LoVo (cell line): ENCODE measurements at regions not wholly inside any gene's neighbourhood (a gene's known extent, or its start where the extent isn't known, plus 50 kb on each side); places are given as distances from the start of the nearest gene placed in this dataset.
"Not testable (repeated sequence)": the region's sequence is repeated elsewhere in the genome, so short reads cannot be mapped to it uniquely, and the experiment has no call there.

ENCODE experiments used
- DNase-seq: peaks from one replicate; pipeline ENCODE4 v3.0.0-alpha.2; 2016; ENCODE audit warnings: low spot score

DNA sequence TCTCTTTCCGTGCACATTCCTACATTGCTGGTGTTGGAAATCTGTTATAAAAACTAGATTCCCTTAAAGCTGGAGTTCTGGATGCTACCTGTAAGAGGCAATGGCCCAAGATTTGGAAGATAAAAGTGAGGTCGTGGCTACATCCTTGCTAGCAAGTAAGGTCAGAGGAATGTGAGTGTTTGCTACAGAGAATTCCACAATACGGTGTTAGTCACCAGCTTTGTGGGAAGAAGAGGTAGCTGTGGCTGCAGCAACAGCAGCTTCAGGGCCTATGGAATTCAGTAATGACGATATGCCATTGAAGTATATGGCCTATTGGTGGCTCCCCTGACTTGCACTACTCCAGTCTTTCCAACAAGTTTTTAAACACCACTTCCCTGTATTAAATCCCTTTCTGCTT lies 227.7 kb upstream of the TMEM260 start:
- no peak for DNase-seq

GRCh38 chr14:56352999-56353398 lies 226.6 kb upstream of the TMEM260 start:
- DNase-seq = no peak

GRCh38 chr14:56357428-56357827 lies 222.2 kb upstream of the TMEM260 start:
- no peak for DNase-seq

- DNase-seq = no peak
Observed at GRCh38 chr14:56358275-56358674, 221.3 kb upstream of the TMEM260 start.

DNA sequence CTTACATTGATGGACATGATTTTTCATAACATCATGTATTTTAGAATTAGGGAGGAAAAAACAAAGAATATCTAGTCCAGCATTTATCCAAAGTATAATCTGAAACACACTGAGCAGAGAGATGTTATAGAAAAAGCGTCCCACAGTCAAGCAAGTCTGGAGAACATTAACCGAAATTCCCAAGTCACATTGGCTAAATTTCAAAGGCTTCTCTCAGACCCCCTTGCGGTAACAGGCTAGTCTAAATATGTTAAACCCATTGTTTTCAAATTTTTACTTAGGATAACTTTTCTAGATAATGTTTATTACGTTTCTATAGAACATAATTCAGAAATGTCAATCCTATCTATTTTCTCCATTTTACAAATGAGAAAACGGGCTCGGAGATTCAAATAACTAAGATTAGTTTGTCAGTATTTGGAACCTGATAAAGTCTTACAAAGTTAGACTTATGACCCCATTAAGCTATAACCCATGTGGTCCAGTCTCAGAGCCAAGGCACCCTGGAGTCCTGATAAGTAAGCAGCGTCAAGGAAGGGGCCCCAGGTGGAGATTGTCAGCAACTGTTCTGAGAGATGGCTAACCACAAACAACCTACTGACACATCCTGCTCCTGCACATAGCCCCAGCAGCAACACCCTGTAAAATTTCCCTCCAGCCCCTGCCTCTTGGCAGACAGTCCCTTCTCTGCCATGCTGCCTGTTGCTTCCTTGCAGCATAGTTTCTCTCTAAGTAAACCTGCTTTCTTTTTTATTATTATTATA lies 220.6 kb upstream of the TMEM260 start:
- no peak for DNase-seq

DNA sequence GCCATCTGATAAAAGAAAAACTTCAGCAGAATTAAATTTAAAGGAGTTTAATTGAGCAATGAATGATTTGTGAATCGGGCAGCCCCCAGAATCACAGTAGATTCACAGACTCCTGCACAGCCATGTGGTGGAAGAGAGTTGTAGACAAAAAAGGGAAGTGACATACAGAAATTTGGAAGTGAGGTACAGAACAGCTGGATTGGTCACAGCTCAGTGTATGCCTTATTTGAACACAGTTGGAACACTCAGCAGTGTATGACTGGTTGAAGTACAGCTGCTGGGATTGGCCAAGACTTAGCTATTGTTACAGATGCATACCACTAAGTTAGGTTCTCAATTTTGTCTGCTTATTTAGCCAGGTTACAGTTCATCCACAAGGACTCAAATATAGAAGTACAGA lies 213.9 kb upstream of the TMEM260 start:
- DNase-seq = not testable (repeated sequence)

- DNase-seq = no peak
Observed at GRCh38 chr14:56367416-56367815, 212.2 kb upstream of the TMEM260 start.

DNA sequence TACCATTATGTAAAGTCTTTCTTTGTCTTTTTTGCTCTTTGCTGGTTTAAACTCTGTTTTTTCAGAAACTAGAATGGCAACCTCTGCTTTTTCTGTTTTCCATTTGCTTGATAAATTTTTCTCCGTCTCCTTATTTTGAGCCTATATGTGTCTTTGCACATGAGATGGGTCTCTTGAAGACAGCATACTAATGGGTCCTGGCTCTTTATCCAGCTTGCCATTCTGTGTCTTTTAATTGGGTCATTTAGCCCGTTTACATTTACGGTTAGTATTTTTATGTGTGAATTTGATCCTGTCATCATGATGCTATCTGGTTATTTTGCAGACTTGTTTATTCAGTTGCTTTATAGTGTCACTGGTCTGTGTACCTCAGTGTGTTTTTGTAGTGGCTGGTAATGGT lies 207.9 kb upstream of the TMEM260 start:
- no peak for DNase-seq

DNA sequence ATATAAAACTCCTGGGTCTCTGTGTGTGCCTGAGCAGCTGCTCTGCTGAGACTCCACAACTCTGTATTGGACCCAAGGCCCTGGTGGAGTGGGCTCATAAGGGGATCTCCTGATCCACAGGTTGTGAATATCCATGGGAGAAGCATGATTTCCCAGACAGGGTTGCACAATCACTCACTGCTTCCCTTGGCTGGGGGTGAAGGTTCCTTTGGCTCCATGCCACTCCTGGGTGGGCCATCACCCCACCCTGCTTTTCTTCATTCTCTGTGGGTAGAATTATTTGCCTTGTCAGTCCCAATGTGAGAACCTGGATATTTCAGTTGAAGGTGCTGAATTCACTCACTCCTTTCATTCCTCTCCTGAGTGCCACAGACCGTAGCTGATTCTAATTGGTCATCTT lies 205.2 kb upstream of the TMEM260 start:
- DNase-seq = no peak

GRCh38 chr14:56378046-56378445 lies 201.6 kb upstream of the TMEM260 start:
- DNase-seq = no peak

DNA sequence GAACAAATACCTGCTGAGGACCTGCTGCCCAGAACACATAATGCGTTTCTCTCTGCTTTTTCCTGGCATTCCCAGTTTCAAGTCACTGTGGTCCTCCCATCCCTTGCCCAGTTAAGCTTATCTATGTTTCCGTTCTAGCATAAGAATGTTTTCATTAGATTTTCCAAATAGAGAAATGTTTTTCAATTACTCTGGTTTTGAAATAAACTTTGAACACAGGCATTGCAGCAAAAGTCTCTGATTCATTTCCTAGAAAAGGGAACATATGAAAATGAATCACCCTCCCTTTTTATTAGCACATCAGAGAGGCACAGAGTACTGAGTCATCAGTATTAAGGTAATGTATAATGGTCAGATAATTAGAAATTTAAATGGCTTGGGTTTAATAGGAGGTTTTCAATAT lies 201.1 kb upstream of the TMEM260 start:
- DNase-seq = no peak

DNA sequence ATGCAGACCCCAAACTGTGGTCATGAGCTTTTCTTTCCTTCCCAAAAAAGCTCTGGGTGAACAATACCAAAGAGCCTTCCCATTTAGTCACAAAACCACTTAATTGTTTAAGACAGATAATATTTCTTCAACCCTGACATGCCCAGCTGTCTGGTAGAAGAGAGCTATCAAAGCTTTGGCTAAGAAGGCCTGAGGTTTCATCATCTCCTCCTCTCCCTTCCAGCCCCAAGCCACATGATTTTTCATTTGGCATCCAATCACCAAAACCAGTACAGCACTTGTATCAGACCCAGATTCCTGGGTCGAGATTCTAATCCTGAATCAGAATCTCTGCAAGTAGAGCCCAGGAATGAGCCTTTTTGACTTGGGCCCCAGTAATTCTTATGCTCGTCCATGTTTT lies 199.6 kb upstream of the TMEM260 start:
- DNase-seq = no peak

GRCh38 chr14:56386024-56386423 lies 193.6 kb upstream of the TMEM260 start:
- no peak for DNase-seq

DNA sequence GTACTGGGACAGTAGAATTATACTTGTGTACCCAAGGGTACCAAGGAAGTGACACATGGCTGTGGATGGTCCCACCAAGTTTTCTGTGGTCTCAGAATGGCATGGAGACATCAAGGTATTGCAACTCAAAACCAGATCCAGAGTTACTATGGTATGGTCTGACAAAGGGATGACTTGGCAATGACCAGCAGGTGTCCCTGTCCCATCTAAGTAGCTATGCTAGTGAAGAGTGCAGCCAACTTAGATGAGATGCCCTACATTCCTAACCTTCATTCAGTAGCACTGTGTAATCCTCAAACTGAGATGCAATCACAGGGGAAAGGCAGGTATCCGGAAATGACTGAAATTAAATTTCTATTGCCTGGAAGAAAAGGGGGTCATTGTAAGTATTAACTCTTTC lies 188.7 kb upstream of the TMEM260 start:
- no peak for DNase-seq

DNA sequence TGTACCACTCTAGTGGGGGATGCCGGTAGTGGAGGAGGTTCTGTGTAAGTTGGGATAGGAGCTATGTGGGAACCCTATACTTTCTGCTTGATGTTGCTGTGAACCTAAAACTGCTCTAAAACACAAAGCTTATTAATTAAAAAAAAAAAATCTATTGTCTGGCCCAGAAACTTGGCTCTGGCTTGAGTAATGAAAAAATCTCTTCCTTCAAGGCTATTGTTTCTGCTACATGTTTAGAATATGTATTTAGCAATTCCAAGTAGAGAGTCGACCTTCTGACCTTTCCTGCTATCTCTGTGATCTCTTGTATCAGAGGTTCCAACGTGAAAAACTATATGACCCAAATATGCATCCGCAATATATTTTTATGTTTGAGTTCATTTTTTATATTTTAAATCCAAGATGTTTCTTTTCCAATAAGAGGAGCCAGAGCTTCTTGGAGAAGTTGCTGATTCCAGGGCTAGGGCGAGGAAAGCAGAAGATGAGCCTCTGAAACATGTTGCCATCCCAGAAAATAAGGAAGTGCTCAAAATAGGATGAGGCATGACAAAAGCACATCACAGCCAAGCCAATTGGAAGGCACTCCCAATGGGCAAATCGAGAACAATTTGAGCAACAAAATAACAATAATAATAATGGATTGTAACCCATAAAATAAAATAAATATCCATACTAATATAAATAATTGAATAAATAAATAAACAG lies 184.6 kb upstream of the TMEM260 start:
- DNase-seq = no peak

DNA sequence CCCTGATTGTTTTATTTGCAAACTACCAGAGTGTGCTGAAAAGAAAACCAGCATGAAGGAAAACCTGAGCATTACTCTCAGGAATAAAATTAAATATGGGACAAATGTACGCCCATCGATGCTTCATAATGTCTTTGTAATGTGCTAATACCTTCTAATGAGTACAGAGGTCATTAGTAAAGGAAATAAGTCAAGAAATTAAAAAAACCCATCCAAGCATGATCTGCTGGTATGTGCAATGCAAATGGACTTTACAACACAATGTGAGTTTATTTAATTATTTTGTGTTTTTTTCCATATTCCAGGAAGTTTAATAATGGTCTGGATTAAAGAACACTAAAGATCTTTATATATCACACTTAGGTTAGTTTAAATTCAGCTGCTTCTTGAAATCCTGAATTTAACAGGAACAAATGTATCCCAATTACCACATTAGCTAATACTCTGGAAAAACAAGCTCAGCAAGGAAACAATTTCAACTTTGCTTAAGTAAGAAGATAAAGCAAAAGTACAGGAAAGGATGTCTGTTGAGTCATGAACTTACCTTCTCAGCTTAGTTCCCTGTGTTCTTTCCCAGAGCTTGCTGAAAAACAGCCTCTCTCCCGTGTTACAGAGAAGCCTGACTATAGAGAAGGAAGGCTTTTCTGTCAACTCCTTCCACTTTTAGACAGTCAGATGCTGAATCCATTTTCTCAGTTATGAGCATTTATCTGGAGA lies 179.3 kb upstream of the TMEM260 start:
- no peak for DNase-seq

DNA sequence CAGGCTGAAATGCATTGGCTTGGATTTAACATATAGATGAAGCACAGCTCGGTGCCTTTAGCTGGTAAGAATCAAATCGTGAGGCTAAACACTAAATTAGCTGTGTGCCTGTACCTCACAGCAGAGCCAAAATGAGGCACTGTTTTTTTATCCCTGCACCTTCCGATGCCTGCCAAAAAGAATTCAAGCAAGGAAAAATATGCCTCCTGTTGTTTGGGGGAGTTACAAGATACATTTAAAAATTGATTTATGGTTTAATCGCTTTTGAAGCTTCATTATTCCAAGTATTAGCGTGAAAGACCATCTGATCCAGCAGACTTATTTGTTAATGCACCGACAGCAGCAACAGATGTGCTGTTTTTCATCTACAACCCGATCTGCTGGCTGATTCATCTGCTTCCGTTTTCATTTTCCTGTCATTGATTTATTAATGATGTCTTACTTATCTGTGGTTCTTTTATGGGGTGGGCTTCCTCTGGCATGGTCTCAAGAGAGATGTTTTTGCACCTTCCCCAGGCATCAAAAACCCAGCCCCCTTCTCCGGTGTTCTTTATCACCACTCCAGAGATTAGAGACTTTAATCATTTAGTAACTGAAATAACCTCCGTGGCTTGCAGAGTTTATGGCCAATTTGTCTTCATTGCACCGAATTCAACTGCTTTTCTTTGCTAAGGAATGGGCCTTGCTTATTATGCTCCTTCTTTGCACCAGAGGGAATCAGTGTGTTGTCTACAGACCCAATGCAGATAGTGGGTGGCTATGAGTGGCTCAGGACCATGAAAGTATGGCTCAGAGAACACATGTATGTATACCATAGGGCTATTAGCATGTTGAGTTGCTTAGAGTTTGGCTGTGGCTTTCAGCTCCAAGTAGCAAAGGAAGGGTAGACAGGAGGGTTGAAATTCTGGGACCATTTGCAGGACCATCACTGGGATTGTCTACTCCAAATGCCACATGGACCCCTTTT lies 166.8 kb upstream of the TMEM260 start:
- no peak for DNase-seq

- no peak for DNase-seq
Observed at GRCh38 chr14:56413721-56414120, 165.9 kb upstream of the TMEM260 start.

DNA sequence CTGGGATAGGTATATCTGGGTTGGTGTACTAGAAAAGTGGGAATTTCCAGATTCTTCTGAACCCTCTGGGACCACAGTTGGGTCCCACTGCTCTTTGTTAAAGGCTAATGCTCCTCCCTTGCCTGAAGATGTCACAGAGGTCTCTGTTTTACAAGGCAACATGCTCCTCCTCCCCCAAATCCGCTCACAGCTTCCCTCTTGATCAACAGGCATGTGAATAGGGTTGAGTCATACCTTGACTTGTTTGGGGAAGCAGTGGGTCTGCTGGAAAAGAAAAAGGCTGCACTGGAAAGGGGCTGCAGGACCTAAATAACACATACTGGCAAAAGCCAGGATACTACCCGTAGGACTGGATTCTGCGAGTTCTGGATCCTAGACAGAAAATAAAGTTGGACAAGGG lies 165.4 kb upstream of the TMEM260 start:
- no peak for DNase-seq

DNA sequence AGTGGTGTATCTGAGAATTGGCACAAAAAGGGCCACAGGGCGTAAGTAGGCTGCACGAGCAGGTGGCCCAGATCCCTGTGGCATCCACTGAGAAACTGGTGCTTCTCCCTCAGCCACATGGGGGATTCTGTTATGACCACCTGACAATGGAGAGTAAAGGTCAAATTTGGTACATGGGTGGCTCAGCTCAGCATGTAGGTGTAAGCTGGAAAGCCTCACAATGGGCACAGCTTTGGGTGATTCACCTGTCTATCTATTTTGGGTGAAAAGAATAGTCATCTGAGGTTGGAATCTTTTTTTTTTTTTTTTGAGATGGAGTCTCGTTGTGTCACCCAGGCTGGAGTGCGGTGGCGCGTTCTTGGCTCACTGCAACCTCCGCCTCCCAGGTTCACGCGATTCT lies 163.4 kb upstream of the TMEM260 start:
- no peak for DNase-seq

DNA sequence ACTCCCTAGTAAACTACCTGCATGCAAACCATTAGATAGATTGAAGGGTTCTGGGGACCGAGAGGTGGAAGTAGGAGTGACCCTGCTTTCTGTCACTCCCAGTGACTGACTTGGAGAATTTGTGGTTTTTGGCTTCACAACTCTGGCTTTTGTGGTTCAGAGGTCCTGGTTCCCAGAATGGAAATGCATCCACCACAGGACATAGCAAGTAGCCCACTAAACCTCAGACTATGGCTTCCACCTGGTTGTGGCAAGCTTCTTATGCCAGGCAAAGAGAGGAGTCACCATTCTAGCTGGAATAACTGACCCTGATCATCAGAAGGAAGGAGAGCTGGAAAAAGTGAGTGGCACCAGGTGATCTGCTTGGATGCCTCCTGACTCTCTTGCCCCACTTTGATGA lies 162.4 kb upstream of the TMEM260 start:
- DNase-seq = no peak

GRCh38 chr14:56419750-56420149 lies 159.8 kb upstream of the TMEM260 start:
- no peak for DNase-seq
